ENCODE measurements at regions not wholly inside any gene's neighbourhood (a gene's known extent, or its start where the extent isn't known, plus 50 kb on each side); places are given as distances from the start of the nearest gene placed in this dataset.

- 51 to 56% methylated on average over 3 of the region's 3 CpGs for WGBS, 2 donors
- DNase-seq, result no peak
- no peaks in the 10 kb centered on the region for H3K36me3 ChIP-seq
- H3K27ac ChIP-seq, result peak overlapping the region in 1 of 4 donors; percentile 37
- no peaks in the 10 kb centered on the region for H3K9me3 ChIP-seq
- TF ChIP-seq, protein P1, sequence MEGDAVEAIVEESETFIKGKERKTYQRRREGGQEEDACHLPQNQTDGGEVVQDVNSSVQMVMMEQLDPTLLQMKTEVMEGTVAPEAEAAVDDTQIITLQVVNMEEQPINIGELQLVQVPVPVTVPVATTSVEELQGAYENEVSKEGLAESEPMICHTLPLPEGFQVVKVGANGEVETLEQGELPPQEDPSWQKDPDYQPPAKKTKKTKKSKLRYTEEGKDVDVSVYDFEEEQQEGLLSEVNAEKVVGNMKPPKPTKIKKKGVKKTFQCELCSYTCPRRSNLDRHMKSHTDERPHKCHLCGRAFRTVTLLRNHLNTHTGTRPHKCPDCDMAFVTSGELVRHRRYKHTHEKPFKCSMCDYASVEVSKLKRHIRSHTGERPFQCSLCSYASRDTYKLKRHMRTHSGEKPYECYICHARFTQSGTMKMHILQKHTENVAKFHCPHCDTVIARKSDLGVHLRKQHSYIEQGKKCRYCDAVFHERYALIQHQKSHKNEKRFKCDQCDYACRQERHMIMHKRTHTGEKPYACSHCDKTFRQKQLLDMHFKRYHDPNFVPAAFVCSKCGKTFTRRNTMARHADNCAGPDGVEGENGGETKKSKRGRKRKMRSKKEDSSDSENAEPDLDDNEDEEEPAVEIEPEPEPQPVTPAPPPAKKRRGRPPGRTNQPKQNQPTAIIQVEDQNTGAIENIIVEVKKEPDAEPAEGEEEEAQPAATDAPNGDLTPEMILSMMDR (IDR thresholded peaks at IDR 0.05), result no peak
- TF ChIP-seq POLR2A (IDR thresholded peaks at IDR 0.05), result no peak
- H3K27me3 ChIP-seq, result no peaks in the 10 kb centered on the region
- intact Hi-C loops (cut with DNase I), result no loop called here
- H3K4me3 ChIP-seq, result no peak overlapping the region
- no peaks in the 10 kb centered on the region for H3K4me1 ChIP-seq
These were observed 350.9 kb upstream of the NBEA start for GRCh38 chr13:34591129-34591528.

- TF ChIP-seq, protein P1 (IDR thresholded peaks at IDR 0.05), result no peak
- TF ChIP-seq POLR2A (IDR thresholded peaks at IDR 0.05), result no peak
- Histone ChIP-seq H3K27ac (peak overlapping the region in 1 of 4 donors; percentile 37), H3K9me3 (no peaks in the 10 kb centered on the region), H3K27me3 (no peaks in the 10 kb centered on the region), H3K4me1 (no peaks in the 10 kb centered on the region), H3K4me3 (no peak overlapping the region), H3K36me3 (no peaks in the 10 kb centered on the region)
- DNase-seq, result no peak
- WGBS, 2 donors, result 30 to 40% methylated on average over 2 of the region's 2 CpGs
- intact Hi-C loops (cut with DNase I), result no loop called here
These were observed 350.1 kb upstream of the NBEA start for GRCh38 chr13:34591900-34592529.

DNA sequence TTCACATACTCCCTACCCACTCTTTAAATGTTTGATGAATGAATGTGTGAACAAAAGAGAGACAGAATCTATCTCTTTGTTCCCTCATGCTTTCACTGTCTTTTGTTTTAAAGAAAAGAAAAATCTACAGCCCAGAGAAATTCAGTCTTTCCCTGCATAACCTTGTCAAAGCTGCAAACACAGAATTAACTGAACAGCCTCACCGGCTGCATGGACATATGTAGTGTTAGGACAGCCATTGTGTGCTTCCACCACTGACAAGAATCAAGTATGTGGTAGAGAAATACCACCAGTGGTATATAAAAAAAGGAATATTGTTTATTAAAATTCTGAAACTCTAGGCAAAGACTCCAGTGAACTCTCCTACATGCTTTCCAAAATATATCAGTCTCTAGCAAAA is 348.4 kb upstream of the NBEA start:
- H3K9me3 ChIP-seq, result no peaks in the 10 kb centered on the region
- no peak for DNase-seq
- no peak overlapping the region for H3K4me3 ChIP-seq
- H3K27me3 ChIP-seq, result no peaks in the 10 kb centered on the region
- H3K36me3 ChIP-seq, result no peaks in the 10 kb centered on the region
- TF ChIP-seq POLR2A (IDR thresholded peaks at IDR 0.05), result no peak
- TF ChIP-seq, protein P1 (IDR thresholded peaks at IDR 0.05), result no peak
- intact Hi-C loops (cut with DNase I), result no loop called here
- 70 to 80% methylated on average over 1 of the region's 1 CpG for WGBS, 2 donors
- H3K4me1 ChIP-seq, result no peaks in the 10 kb centered on the region
- H3K27ac ChIP-seq, result no peak overlapping the region

DNA sequence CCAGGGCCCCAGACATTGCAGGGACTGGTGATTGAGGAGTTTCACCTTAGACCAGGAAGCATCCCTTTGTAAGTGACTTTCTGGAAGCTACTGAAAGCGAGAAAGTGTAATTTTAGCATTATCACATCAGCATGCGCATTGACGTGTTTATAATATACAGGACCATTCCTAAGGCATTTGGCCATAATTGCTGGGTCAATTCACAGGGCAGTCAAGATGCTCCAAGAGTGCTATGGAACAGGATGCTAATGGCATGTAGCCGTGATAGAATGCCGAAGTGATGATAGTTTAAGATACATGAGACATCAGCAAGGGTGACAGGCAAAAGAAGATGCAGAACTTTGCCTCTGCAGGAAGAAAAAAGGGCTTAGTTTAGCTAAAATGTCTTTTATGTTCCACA is 347.6 kb upstream of the NBEA start:
- no peak overlapping the region for H3K4me3 ChIP-seq
- no peaks in the 10 kb centered on the region for H3K36me3 ChIP-seq
- DNase-seq, result no peak
- no peaks in the 10 kb centered on the region for H3K4me1 ChIP-seq
- WGBS, 2 donors, result 87 to 90% methylated on average over 5 of the region's 5 CpGs
- H3K9me3 ChIP-seq, result no peaks in the 10 kb centered on the region
- H3K27ac ChIP-seq, result no peak overlapping the region
- TF ChIP-seq POLR2A (IDR thresholded peaks at IDR 0.05), result no peak
- TF ChIP-seq, protein P1 (IDR thresholded peaks at IDR 0.05), result no peak
- H3K27me3 ChIP-seq, result no peaks in the 10 kb centered on the region
- intact Hi-C loops (cut with DNase I), result no loop called here

DNA sequence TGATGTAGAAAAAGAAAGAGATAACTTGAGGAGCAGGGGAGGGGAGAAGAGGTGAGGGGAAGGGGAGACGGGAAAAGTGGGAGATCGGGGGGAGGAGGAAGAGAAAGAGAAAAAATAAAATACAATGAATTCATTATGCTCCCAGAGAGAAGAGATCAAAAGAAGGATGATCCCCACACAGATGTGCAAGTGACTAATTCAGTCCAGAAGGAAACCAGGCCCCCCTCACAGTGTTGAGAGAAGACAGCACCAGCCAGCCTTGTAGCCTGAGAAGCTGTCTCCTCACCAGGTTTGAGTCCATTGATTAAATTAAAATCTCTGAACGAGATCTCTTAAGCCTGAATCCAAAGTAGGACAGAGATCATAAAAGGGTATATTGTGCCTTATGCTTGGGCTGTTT is 333.7 kb upstream of the NBEA start:
- WGBS, 2 donors, result 67 to 77% methylated on average over 3 of the region's 3 CpGs
- intact Hi-C loops (cut with DNase I), result no loop called here

More for the DNA sequence above, 333.7 kb upstream of the NBEA start:
- Histone ChIP-seq H3K27me3 (no peaks in the 10 kb centered on the region), H3K9me3 (no peaks in the 10 kb centered on the region), H3K4me1 (no peaks in the 10 kb centered on the region), H3K4me3 (no peak overlapping the region), H3K27ac (no peak overlapping the region), H3K36me3 (no peaks in the 10 kb centered on the region)
- TF ChIP-seq, protein P1 (IDR thresholded peaks at IDR 0.05), result no peak
- TF ChIP-seq POLR2A (IDR thresholded peaks at IDR 0.05), result no peak
- no peak for DNase-seq

All from esophagus squamous epithelium (tissue), 5 donors.